ENCODE measurements at regions not wholly inside any gene's neighbourhood (a gene's known extent, or its start where the extent isn't known, plus 50 kb on each side); places are given as distances from the start of the nearest gene placed in this dataset.

- no peaks in the 10 kb centered on the region for H3K36me3 Mint-ChIP-seq
- peaks cover 5% of the 10 kb centered on the region for H3K9me3 Mint-ChIP-seq
- H3K27me3 Mint-ChIP-seq, result no peaks in the 10 kb centered on the region
- H3K4me3 Mint-ChIP-seq, result no peak overlapping the region
- no peak for DNase-seq (ENCODE audit: extremely low spot score, unreplicated experiment)
- no peak overlapping the region for H3K27ac Mint-ChIP-seq
- peaks cover 11% of the 10 kb centered on the region for H3K4me1 Mint-ChIP-seq (ENCODE audit: unreplicated experiment)
- TF ChIP-seq, protein P1, sequence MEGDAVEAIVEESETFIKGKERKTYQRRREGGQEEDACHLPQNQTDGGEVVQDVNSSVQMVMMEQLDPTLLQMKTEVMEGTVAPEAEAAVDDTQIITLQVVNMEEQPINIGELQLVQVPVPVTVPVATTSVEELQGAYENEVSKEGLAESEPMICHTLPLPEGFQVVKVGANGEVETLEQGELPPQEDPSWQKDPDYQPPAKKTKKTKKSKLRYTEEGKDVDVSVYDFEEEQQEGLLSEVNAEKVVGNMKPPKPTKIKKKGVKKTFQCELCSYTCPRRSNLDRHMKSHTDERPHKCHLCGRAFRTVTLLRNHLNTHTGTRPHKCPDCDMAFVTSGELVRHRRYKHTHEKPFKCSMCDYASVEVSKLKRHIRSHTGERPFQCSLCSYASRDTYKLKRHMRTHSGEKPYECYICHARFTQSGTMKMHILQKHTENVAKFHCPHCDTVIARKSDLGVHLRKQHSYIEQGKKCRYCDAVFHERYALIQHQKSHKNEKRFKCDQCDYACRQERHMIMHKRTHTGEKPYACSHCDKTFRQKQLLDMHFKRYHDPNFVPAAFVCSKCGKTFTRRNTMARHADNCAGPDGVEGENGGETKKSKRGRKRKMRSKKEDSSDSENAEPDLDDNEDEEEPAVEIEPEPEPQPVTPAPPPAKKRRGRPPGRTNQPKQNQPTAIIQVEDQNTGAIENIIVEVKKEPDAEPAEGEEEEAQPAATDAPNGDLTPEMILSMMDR (conservative IDR thresholded peaks at IDR 0.05), result no peak
Observed at GRCh38 chr3:168820810-168821415, 725.2 kb upstream of the GOLIM4 start.

DNA sequence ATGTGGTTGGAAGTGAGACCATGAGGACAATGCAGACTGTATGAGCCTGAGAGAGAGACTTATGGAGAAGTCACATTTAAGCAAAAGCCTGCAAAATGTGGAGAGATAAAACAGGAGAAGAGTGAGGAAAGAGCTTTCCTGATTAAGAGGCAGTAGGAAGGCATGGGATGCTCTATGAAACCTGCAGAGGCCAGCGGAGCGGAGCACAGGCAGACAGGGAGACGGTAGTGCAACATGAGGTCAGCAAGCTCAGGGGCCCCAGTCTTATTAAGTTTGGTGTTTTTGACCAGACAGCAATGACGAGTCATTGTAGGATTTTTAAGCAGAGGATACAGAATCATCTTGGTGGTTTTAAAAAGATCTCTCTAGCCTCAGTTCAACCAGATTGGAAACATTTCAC is 721.5 kb upstream of the GOLIM4 start:
- H3K27ac Mint-ChIP-seq, result no peak overlapping the region
- no peak for DNase-seq (ENCODE audit: extremely low spot score, unreplicated experiment)

GRCh38 chr3:168815946-168816345 is 720.2 kb upstream of the GOLIM4 start:
- peaks cover 10% of the 10 kb centered on the region for H3K4me1 Mint-ChIP-seq (ENCODE audit: unreplicated experiment)
- H3K27ac Mint-ChIP-seq, result no peak overlapping the region
- no peaks in the 10 kb centered on the region for H3K36me3 Mint-ChIP-seq

More for the DNA sequence above, 721.5 kb upstream of the GOLIM4 start:
- Mint-ChIP-seq H3K9me3 (peaks cover 5% of the 10 kb centered on the region), H3K4me1 (ENCODE audit: unreplicated experiment) (peaks cover 10% of the 10 kb centered on the region), H3K36me3 (no peaks in the 10 kb centered on the region), H3K4me3 (no peak overlapping the region), H3K27me3 (no peaks in the 10 kb centered on the region)
- TF ChIP-seq, protein P1 (conservative IDR thresholded peaks at IDR 0.05), result no peak

GRCh38 chr3:168813225-168813802 is 717.6 kb upstream of the GOLIM4 start:
- Mint-ChIP-seq H3K4me3 (no peak overlapping the region), H3K9me3 (no peaks in the 10 kb centered on the region), H3K27ac (no peak overlapping the region), H3K4me1 (ENCODE audit: unreplicated experiment) (peaks cover 10% of the 10 kb centered on the region), H3K27me3 (no peaks in the 10 kb centered on the region), H3K36me3 (no peaks in the 10 kb centered on the region)
- TF ChIP-seq, protein P1 (conservative IDR thresholded peaks at IDR 0.05), result no peak
- DNase-seq (ENCODE audit: extremely low spot score, unreplicated experiment), result no peak

More at GRCh38 chr3:168815946-168816345, 720.2 kb upstream of the GOLIM4 start:
- Mint-ChIP-seq H3K4me3 (no peak overlapping the region), H3K27me3 (no peaks in the 10 kb centered on the region), H3K9me3 (peaks cover 5% of the 10 kb centered on the region)
- DNase-seq (ENCODE audit: extremely low spot score, unreplicated experiment), result no peak
- TF ChIP-seq, protein P1 (conservative IDR thresholded peaks at IDR 0.05), result no peak

DNA sequence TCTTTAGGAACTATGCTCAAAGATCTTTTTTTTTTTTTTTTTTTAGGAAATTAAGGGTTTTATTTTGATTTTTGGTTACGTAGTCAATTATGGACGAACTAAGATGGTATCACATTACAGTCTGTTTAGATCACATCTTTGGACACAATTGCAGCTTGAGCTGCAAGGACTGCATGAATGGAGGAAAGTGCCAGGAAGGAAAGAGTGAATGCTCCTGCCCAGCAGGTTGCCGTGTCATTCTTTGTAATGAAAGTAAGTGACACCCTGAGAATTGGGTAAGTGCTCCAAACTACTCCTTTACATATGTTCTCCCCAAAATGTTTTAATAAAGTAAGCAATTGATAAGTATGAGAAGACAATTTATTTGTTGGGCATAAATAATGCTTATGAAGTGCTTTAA is 716.5 kb upstream of the GOLIM4 start:
- peaks cover 15% of the 10 kb centered on the region for H3K4me1 Mint-ChIP-seq (ENCODE audit: unreplicated experiment)
- no peak overlapping the region for H3K27ac Mint-ChIP-seq
- no peaks in the 10 kb centered on the region for H3K9me3 Mint-ChIP-seq
- H3K4me3 Mint-ChIP-seq, result no peak overlapping the region
- H3K36me3 Mint-ChIP-seq, result no peaks in the 10 kb centered on the region
- TF ChIP-seq, protein P1 (conservative IDR thresholded peaks at IDR 0.05), result no peak
- DNase-seq (ENCODE audit: extremely low spot score, unreplicated experiment), result no peak
- no peaks in the 10 kb centered on the region for H3K27me3 Mint-ChIP-seq
